Ishikawa (cell line): ENCODE measurements at regions not wholly inside any gene's neighbourhood (a gene's known extent, or its start where the extent isn't known, plus 50 kb on each side); places are given as distances from the start of the nearest gene placed in this dataset.

Experiments used
- CEBPB ChIP-seq: IDR thresholded peaks from 2 replicates; pipeline ENCODE4 v1.6.1; 2012
- CREB1 ChIP-seq: IDR thresholded peaks from 2 replicates; pipeline ENCODE4 v1.6.1; 2012; ENCODE audit warnings: low read depth
- EGR1 ChIP-seq: IDR thresholded peaks from 2 replicates; pipeline ENCODE4 v1.6.1; 2012
- EP300 ChIP-seq: IDR thresholded peaks from 2 replicates; pipeline ENCODE4 v1.6.1; 2012; ENCODE audit warnings: borderline replicate concordance
- FOXM1 ChIP-seq: IDR thresholded peaks from 2 replicates; pipeline ENCODE4 v1.6.1; 2012; ENCODE audit warnings: low read depth, borderline replicate concordance
- NFIC ChIP-seq: IDR thresholded peaks from 2 replicates; pipeline ENCODE4 v1.6.1; 2012
- RAD21 ChIP-seq: IDR thresholded peaks from 2 replicates; pipeline ENCODE4 v1.6.1; 2012; ENCODE audit warnings: low read depth
- TAF1 ChIP-seq: IDR thresholded peaks from 2 replicates; pipeline ENCODE4 v1.6.1; 2012; ENCODE audit warnings: low read depth, mild to moderate bottlenecking
- TCF12 ChIP-seq: IDR thresholded peaks from 2 replicates; pipeline ENCODE4 v1.6.1; 2012; ENCODE audit warnings: low read depth
- TEAD4 ChIP-seq: IDR thresholded peaks from 2 replicates; pipeline ENCODE4 v1.6.1; 2012
- USF1 ChIP-seq: IDR thresholded peaks from 2 replicates; pipeline ENCODE4 v1.6.1; 2012
- YY1 ChIP-seq: IDR thresholded peaks from 2 replicates; pipeline ENCODE4 v1.6.1; 2012; ENCODE audit warnings: low read depth
- ZBTB7A ChIP-seq: IDR thresholded peaks from 2 replicates; pipeline ENCODE4 v1.6.1; 2012; ENCODE audit warnings: low read depth
- TF ChIP-seq, protein P1 (sequence below): IDR thresholded peaks from 2 replicates; pipeline ENCODE4 v1.6.1; 2012
- TF ChIP-seq, protein P2 (sequence below): IDR thresholded peaks from 2 replicates; pipeline ENCODE4 v1.6.1; 2012; ENCODE audit warnings: low read depth, mild to moderate bottlenecking

DNA sequence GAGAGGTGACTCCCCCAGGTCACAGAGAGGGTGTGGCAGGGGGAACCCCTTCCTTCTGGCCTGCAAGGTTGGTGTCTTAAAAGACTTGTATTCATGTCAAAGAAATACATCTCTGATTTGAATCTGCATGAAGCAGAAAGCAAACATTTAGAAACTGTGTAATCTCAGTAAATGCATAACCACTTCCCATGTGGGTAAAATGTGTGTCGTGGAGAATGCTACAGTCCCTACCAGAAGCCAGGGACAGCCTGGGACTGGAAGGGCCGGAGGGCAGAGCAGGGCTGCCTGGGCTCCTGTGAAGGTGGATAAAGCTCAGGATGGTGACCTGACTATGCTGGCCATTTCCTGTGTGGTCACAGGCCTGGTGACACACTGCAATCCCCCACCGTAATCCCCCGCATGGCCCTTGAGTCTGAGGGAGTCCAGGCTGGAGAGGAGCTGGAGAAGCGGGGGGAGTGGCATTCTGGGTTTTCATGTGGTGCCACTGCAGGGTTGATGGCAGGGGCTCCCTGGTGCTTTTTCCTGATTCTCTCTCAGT is 102.2 kb downstream of the LRRC30 start:
- TF ChIP-seq FOXM1 (no peak), ZBTB7A (no peak), TAF1 (no peak), CEBPB (no peak), YY1 (no peak), TCF12 (no peak), EP300 (no peak)
- TF ChIP-seq, protein P1, sequence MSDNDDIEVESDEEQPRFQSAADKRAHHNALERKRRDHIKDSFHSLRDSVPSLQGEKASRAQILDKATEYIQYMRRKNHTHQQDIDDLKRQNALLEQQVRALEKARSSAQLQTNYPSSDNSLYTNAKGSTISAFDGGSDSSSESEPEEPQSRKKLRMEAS = no peak

DNA sequence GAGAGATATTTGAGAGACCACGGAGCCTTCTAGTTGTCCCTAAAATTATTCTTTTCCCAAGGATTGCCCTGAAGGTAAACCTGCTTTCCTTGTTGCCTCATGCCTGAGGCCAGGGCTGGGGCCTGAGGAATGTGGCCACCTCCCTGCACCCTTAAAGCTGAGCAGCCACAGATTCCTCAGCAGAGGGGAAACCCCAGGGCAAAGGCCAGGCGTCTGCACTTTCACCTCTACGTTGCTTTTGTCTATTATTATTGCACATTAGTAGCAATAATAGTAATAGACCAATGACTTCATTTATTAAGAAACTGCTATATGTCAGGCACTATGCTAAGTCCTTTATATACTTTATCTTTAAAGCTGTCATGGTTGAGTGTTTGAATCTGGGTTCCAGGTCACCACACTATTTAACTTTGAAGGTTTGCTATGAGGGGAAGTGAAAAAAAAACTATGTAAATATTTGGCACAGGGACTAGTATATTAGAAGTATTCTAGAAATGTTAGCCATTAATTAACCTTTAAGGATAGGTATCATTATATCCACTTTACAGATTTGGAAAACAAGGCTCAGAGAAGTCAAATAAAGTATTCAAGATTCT is 104.2 kb downstream of the LRRC30 start:
- TF ChIP-seq USF1 = no peak

DNA sequence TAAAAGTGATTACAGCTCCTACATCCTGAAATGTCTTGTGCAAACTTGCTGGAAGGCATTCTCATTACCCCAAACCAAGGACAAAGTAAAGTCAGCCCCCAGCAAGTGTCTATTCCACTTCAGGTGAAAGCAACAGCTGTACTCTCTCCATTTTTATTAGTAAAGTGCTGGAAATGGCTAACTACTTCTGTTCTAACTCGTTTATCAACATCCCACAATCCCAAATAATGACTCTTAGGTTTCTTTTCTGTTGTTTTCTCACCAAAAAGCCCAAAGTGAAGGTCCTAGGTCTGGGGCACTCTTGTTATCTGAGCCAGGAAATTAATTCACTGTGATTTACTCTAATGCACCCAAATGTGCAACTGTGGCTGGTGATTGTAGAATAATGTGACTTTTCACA is 105.7 kb downstream of the LRRC30 start:
- TF ChIP-seq CREB1 (no peak), TEAD4 (no peak), ZBTB7A (no peak), USF1 (no peak), EP300 (no peak), TAF1 (no peak), RAD21 (no peak), EGR1 (no peak), FOXM1 (no peak), CEBPB (no peak), NFIC (no peak), TCF12 (no peak), YY1 (no peak)
- TF ChIP-seq, protein P2, sequence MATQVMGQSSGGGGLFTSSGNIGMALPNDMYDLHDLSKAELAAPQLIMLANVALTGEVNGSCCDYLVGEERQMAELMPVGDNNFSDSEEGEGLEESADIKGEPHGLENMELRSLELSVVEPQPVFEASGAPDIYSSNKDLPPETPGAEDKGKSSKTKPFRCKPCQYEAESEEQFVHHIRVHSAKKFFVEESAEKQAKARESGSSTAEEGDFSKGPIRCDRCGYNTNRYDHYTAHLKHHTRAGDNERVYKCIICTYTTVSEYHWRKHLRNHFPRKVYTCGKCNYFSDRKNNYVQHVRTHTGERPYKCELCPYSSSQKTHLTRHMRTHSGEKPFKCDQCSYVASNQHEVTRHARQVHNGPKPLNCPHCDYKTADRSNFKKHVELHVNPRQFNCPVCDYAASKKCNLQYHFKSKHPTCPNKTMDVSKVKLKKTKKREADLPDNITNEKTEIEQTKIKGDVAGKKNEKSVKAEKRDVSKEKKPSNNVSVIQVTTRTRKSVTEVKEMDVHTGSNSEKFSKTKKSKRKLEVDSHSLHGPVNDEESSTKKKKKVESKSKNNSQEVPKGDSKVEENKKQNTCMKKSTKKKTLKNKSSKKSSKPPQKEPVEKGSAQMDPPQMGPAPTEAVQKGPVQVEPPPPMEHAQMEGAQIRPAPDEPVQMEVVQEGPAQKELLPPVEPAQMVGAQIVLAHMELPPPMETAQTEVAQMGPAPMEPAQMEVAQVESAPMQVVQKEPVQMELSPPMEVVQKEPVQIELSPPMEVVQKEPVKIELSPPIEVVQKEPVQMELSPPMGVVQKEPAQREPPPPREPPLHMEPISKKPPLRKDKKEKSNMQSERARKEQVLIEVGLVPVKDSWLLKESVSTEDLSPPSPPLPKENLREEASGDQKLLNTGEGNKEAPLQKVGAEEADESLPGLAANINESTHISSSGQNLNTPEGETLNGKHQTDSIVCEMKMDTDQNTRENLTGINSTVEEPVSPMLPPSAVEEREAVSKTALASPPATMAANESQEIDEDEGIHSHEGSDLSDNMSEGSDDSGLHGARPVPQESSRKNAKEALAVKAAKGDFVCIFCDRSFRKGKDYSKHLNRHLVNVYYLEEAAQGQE = no peak
- TF ChIP-seq, protein P1 = no peak

DNA sequence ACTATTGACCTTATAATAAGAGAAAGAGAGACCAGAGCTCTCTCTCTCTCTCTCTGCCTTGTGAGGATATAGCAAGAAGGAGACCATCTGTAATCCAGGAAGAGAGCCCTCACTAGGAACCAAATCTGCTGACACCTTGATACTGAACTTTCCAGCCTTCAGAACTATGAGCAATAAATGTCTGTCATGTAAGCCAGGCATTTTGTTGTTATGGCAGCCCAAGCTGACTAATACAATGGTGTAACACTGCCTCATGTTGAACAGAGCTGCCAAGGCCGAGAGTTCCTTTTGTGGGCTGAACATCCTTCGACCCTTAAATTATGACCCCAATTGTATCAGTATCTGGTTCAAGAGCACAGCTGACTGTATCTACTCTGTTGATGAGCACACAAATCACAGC is 108.0 kb downstream of the LRRC30 start:
- TF ChIP-seq YY1 (no peak), EGR1 (no peak), FOXM1 (no peak), RAD21 (no peak), TCF12 (no peak), TEAD4 (no peak), CREB1 (no peak), USF1 (no peak), EP300 (no peak), NFIC (no peak), ZBTB7A (no peak), CEBPB (no peak)
- TF ChIP-seq, protein P2 = no peak
- TF ChIP-seq, protein P1 = no peak

DNA sequence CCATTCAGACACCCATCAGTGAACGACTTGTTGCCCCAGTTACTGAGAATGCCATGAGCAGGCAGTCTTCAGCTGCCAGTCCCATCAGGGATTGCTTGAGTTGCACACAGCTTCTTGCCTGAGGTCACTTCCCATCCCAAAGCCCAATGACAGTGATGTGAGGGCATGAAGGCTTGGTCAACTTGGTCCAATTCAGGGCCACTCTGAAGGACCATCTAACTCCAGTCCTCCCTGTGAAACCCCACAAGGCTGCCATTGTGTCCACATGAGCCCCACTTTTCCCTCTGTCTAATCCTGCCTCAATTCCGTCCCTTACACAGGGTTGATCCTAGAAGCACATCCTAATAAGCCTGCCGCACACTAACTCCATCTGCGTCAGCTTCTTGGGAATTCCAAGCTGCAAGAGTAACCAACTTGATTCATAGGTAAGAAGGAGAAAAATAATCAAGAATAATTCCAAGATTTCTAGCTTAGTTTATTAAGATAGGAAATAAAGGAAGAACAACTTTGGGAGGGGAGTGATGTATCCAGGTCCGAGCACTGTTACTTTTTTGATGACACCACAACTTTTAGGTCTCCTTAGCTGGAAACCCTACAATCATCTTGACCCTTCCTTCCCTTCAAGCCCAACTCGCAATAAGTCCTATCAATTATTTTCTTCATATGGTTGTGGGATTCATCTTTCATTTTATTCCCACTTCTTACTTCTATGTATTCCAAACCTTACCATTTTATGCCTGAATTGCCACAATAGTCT is 110.9 kb downstream of the LRRC30 start:
- TF ChIP-seq, protein P2 = no peak
- no peak for TF ChIP-seq TEAD4
- no peak for TF ChIP-seq TAF1
- TF ChIP-seq YY1 = no peak
- TF ChIP-seq, protein P1 = no peak
- no peak for TF ChIP-seq NFIC
